ENCODE measurements at regions not wholly inside any gene's neighbourhood (a gene's known extent, or its start where the extent isn't known, plus 50 kb on each side); places are given as distances from the start of the nearest gene placed in this dataset.
"Not testable (repeated sequence)": the region's sequence is repeated elsewhere in the genome, so short reads cannot be mapped to it uniquely, and the experiment has no call there.

DNA sequence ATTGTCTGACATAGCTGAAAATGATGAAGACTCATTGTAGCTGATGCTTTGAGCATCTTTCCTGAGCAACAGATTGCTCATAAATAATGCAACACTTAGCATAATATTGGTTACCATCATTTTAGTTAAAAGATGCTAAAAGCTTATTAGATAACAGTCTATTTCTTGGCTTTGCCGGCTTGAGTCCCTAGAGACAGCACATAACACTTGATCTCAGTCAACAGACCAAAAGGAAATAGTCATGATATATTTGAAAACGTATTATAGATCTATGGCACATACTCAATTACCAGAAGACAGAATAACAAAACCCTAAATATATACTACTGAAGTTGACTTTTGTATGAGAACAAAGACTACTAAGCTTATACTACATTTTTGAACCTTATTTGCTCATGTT, 846.7 kb upstream of the EPHA5 start:
- DNase-seq = no peak

DNA sequence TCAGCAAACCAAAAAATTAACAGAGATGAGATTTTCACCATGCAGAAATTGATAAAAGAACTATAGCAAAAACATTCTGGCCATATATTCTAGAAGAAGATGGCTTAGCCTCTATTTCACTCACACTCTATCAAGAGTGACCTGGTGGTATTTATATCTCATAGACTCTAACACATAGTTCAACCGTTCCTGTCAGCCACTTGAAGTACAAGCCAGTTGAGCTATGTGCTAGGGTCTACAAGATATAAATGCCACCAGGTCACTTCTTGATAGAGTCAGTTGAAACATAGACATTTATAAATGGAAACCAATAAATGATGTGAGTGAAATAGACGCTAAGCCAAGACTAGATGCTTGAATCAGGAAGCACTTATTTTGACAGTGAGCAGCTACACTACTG, 836.7 kb upstream of the EPHA5 start:
- DNase-seq = no peak

- no peak for DNase-seq
Observed at GRCh38 chr4:66501997-66502396, 831.7 kb upstream of the EPHA5 start.

DNA sequence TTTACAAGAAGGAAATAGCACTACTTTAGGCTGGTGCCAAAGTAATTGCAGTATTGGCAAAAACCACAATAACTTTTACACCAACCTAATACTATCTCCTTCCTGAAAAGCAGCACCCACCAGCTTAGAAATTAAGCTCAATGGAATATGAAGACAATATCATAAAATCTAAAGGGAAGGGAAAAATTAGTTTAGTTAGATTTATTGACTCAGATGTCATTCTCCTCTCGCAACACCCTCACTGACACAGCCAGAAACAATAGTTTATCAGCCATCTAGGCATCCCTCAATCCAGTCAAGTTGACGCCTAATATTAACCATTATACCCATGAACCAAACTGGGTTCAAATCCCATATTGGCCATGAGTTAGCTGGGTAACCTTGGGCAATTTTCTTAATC, 820.4 kb upstream of the EPHA5 start:
- DNase-seq = no peak

GRCh38 chr4:66489783-66490452, 819.6 kb upstream of the EPHA5 start:
- peak; percentile 88 for DNase-seq

GRCh38 chr4:66489370-66489769, 819.1 kb upstream of the EPHA5 start:
- DNase-seq = peak; percentile 20

DNA sequence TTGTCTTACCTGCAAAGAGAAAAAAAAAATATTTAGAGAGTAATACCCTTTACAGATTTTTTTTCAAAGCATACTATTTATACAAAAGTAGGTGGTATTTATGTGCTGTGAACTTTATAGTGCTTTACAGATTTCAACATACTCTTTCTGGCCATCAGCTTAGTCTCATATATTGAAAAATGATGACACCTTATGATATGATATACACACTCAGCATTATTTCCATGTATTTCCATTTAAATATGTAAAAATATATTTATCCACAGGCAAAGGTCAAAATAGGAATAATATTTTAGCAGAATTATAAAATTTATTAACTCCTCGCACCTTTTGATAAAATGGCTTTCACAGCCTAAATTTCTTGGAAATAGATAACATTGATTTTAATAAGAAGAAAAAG, 815.8 kb upstream of the EPHA5 start:
- DNase-seq = no peak

DNA sequence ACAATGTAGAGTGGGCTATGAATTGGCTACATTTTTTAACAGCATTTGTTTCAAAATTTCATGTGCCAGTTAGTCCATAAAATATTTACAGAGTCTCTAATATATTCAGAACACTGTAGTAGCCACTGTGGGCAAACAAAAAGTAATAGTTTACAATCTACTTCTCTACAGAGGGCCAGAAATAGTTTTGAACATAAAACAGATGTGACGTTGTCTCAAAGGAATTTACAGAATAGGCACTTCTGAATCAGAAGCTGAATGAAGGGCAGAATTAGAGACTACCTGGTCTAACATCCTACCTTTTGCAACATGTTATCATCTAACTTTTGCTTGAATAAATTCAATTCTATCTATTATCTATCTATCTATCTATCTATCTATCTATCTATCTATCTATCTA, 811.9 kb upstream of the EPHA5 start:
- DNase-seq = no peak

DNA sequence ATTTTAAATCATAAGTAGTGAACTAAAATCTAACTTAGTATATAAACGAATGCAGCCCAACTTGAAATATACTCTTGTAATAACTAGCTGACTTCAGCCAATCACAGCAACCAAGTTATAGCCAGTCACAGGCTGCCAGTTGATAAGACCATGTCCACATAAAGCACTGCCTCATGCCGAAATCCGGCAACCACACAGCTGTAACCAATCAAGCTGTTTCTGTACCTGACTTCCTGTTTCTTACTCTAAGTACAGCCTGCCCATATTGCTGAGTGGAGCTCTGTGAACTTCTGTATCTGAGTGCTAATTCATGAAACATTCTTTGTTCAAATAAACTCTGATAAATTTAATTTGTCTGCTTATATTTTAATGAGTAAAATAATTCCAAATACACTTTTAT, 805.3 kb upstream of the EPHA5 start:
- no peak for DNase-seq

GRCh38 chr4:66465111-66465510, 794.8 kb upstream of the EPHA5 start:
- DNase-seq = peak; percentile 43

DNA sequence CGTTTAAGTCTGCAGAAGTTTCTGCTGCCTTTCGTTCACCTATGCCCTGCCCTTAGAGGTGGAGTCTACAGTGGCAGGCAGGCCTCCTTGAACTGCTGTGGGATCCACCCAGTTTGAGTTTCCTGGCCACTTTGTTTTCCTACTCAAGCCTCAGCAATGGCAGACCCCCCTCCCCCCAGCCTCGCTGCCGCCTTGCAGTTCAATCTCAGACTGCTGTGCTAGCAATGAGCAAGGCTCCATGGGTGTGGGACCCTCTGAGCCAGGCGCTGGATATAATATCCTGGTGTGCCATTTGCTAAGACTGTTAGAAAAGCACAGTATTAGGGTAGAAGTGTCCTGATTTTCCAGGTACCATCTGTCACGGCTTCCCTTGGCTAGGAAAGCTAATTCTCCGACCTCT, 792.6 kb upstream of the EPHA5 start:
- not testable (repeated sequence) for DNase-seq

DNA sequence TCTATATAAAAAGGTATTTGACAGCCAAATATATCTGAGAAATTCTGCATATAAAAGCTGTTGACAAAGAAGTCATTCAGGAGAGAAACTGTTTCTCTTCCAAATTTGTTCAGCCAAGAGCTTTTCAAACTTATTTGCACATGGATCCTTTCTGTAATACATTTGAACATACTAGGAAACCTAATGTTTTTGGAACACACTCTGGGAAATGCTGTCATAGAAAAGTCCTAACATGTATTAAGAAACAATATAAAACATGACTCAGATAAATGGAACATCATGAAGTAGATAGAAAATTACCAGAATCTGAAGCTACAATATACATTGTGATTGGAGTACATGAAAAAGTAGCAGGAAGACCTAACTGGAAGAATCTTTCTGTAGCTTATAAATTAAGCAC, 781.5 kb upstream of the EPHA5 start:
- DNase-seq = no peak

- DNase-seq = no peak
Observed at GRCh38 chr4:66443008-66443407, 772.7 kb upstream of the EPHA5 start.

GRCh38 chr4:66439508-66439907, 769.2 kb upstream of the EPHA5 start:
- DNase-seq = no peak

DNA sequence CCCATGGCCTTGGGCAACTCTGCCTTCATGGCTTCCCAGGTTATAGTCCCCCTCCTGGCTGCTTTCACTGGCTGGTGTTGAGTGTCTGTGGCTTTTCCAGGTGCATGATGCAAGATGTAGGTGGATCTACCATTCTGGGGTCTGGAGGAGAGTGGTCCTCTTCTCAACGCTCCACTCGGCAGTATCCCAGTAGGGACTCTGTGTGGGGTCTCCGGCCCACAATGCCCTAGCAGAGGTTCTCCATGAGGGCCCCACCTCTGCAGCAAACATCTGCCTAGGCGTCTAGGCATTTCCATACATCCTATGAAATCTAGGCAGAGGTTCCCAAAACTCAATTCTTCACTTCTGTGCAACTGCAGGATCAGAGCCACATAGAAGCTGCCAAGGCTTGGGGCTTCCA, 763.4 kb upstream of the EPHA5 start:
- no peak for DNase-seq

- DNase-seq = peak; percentile 76
Observed at GRCh38 chr4:66430856-66431255, 760.6 kb upstream of the EPHA5 start.

DNA sequence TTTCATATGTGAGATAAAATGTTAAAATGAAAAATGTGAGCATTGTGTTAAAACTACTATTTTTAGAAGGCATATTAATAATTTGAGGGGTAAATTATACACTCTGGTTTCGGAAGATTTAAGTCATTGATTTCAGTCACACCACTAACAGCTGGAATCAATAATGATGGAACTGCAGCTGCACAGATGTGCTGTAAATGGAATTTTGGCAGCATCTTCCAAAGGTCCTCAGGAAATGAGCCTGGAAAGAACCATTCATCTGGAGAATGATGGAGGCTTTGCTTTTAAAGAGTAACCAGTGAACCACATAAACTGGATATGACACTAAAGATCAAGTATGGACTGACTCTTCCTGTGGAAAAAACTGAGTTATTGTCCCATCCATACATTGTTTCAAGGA, 759.0 kb upstream of the EPHA5 start:
- DNase-seq = no peak

DNA sequence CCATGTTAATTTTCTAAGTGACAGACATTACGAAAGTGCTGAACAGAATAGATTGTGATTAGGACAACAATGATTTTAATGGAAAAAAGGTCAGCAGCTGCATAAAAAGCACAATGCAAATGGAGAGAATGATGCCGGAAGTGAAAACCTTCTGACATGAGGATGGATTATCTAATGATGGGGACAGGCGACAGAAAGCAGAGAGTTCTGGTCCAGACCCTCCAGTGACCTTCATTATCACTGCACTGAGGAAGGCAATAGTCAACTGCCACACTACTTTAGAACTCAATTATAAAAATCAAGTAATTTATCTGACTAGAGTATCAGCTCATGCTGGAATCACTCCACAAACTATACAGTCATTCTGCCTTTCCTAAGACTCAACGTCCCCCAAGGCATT, 746.1 kb upstream of the EPHA5 start:
- DNase-seq = no peak

GRCh38 chr4:66404141-66404540, 733.9 kb upstream of the EPHA5 start:
- DNase-seq = peak; percentile 58

GRCh38 chr4:66376921-66377320, 706.6 kb upstream of the EPHA5 start:
- no peak for DNase-seq

GRCh38 chr4:66376396-66376795, 706.1 kb upstream of the EPHA5 start:
- DNase-seq = no peak

GRCh38 chr4:66373268-66373667, 703.0 kb upstream of the EPHA5 start:
- no peak for DNase-seq

DNA sequence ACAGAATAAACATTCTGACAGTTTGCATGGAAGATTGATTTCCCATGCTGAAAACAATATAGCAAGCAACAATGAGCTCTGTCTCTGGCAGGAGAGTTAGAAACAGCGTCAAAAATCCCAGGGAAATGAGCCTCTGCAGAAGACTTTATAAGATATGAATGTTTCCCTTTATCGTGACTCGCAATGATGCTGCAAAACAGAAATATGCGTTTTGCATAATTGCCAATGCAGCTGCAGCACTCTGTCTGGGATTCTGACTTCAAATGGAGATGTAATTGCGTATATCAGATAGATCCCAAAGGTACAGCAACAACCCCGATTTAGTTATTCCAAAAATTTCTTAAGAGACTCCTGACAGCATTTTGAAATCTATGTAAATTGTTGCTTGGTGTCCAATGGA, 702.4 kb upstream of the EPHA5 start:
- DNase-seq = peak; percentile 2

- DNase-seq = no peak
Observed at GRCh38 chr4:66367043-66367660, 696.9 kb upstream of the EPHA5 start.

DNA sequence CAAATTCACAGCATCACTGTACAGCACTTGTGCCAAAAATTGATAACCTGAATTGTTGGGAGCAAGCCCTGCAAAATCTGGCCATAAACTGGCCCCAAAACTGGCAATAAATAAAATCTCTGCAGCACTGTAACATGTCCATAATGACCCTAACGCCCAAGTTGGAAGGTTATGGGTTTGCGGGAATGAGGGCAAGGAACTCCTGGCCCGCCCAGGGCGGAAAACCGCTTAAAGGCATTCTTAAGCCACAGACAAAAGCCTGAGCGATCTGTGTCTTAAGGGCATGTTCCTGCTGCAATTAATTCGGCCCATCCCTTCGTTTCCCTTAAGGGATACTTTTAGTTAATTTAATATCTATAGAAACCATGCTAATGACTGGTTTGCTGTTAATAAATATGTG, 690.1 kb upstream of the EPHA5 start:
- not testable (repeated sequence) for DNase-seq

Data from fibroblast of skin of back (primary cell).